HepG2 (cell line): ENCODE measurements at regions not wholly inside any gene's neighbourhood (a gene's known extent, or its start where the extent isn't known, plus 50 kb on each side); places are given as distances from the start of the nearest gene placed in this dataset.

Experiments
- ATAC-seq: fragments of 200-7000 bp; cut with Tn5 transposase; 3 replicates; pipeline ENCODE4 v1.9.1; 2020; ENCODE audit warnings: mild to moderate bottlenecking, moderate library complexity
- BruUV-seq: library from RNA; stranded (reverse); fragments of 400-500 nt; replicated peaks from 2 replicates; lab custom pipeline; 2021; lab: Mats Ljungman, UMichigan
- CTCF ChIA-PET: fragments of 300-600 bp; formaldehyde crosslinking; extraction: SDS; loops from one replicate; lab custom pipeline; 2021; ENCODE audit warnings: low total read pairs, inconsistent platforms, low intra/inter-chr PET ratio; lab: Yijun Ruan, JAX
- POLR2A ChIA-PET: fragments of 350-600 bp; sonication (Branson Sonifier 250); formaldehyde crosslinking; loops from one replicate; lab custom pipeline; 2020; ENCODE audit warnings: antibody characterized with exemption, inconsistent platforms; lab: Yijun Ruan, JAX
- DNase-seq: peaks from one replicate; pipeline ENCODE4 v3.0.0-alpha.2; 2015; ENCODE audit warnings: low spot score
- FAIRE-seq: peaks from 3 replicates; lab custom pipeline; 2011; peaks lifted over from hg19 to GRCh38; lab: Jason Lieb, UNC
- H2AFZ ChIP-seq: one replicate; pipeline ENCODE4 v1.6.1; 2011; ENCODE audit warnings: low read length, inconsistent platforms
- H3K27ac ChIP-seq: fragments of 300-600 bp; 3 replicates; pipeline ENCODE4 v1.8.0; 2011; ENCODE audit warnings: mixed run types, mild to moderate bottlenecking, mixed read lengths, low read length, inconsistent platforms; ENCODE audit not compliant: insufficient read depth; ENCODE audit errors: extremely low read length
- H3K27me3 ChIP-seq, 2 experiments: fragments of 200-600 bp in 1 of 2; 2 replicates in 1 of 2; 3 replicates in 1 of 2; pipeline versions ENCODE4 v1.6.0 to v1.8.0; 2011; ENCODE audit warnings: low read length in 2 of 2, mild to moderate bottlenecking in 2 of 2, moderate library complexity in 2 of 2, inconsistent platforms in 1 of 2; ENCODE audit not compliant: insufficient read depth in 2 of 2, control insufficient read depth in 1 of 2
- H3K36me3 ChIP-seq, 2 experiments: fragments of 200-600 bp in 1 of 2; replicated peaks in 1 of 2; 2 replicates in 1 of 2; 3 replicates in 1 of 2; pipeline versions ENCODE4 v1.5.1 to v1.8.0; 2011; ENCODE audit warnings: low read length in 2 of 2, inconsistent platforms in 1 of 2; ENCODE audit not compliant: insufficient read depth in 2 of 2, control insufficient read depth in 1 of 2
- H3K4me1 ChIP-seq: 2 replicates; pipeline ENCODE4 v1.5.1; 2012; ENCODE audit warnings: low read length, inconsistent platforms; ENCODE audit not compliant: insufficient read depth
- H3K4me2 ChIP-seq: 2 replicates; pipeline ENCODE4 v1.6.0; 2011; ENCODE audit warnings: low read depth, low read length, inconsistent platforms
- H3K4me3 ChIP-seq, 3 experiments: fragments of 200-600 bp in 1 of 3; sonication (generic), shearing (Covaris generic) in 1 of 3; replicated peaks in 1 of 3; 2 replicates each; pipeline ENCODE4 v1.5.1; 2011 to 2016; ENCODE audit warnings: low read length in 3 of 3, inconsistent platforms in 2 of 3, low read depth in 2 of 3, mild to moderate bottlenecking in 2 of 3, control low read depth in 1 of 3, mixed read lengths in 1 of 3; ENCODE audit not compliant: insufficient read depth in 1 of 3
- H3K79me2 ChIP-seq: one replicate; pipeline ENCODE4 v1.6.1; 2011; ENCODE audit warnings: low read length, inconsistent platforms; ENCODE audit not compliant: insufficient read depth
- H3K9ac ChIP-seq: 2 replicates; pipeline ENCODE4 v1.6.0; 2011; ENCODE audit warnings: mild to moderate bottlenecking, low read depth, low read length, inconsistent platforms; ENCODE audit not compliant: insufficient read depth
- H3K9me3 ChIP-seq: 2 replicates; pipeline ENCODE4 v1.5.1; 2012; ENCODE audit warnings: mild to moderate bottlenecking, low read length
- H4K20me1 ChIP-seq: 2 replicates; pipeline ENCODE4 v1.6.0; 2011; ENCODE audit warnings: inconsistent platforms, mild to moderate bottlenecking, low read length, moderate library complexity; ENCODE audit not compliant: insufficient read depth
- ATF7 ChIP-seq, 2 experiments: fragments of 450-650 bp in 1 of 2; sonication (generic) in 1 of 2; formaldehyde crosslinking in 1 of 2; IDR thresholded peaks; 2 replicates each; pipeline versions ENCODE4 v1.4.0 to v1.6.1; 2016 to 2020; ENCODE audit warnings: antibody characterized with exemption in 1 of 2, mild to moderate bottlenecking in 1 of 2, missing genetic modification reagents in 1 of 2
- CREB1 ChIP-seq, 2 experiments: fragments of 450-650 bp in 1 of 2; IDR thresholded peaks; 2 replicates each; pipeline ENCODE4 v1.6.1; 2016 to 2017; ENCODE audit warnings: control low read depth in 1 of 2, mild to moderate bottlenecking in 1 of 2, missing compliant biosample characterization in 1 of 2, missing genetic modification characterization in 1 of 2
- HDAC1 ChIP-seq: sonication (generic); formaldehyde crosslinking; IDR thresholded peaks from 2 replicates; pipeline ENCODE4 v1.5.1; 2020; ENCODE audit warnings: mild to moderate bottlenecking, missing genetic modification reagents
- REXO4 ChIP-seq: sonication (generic); formaldehyde crosslinking; IDR thresholded peaks from 2 replicates; pipeline ENCODE4 v1.8.0; 2022; ENCODE audit warnings: missing genetic modification reagents, mild to moderate bottlenecking, borderline replicate concordance
- SCMH1 ChIP-seq: sonication (generic); formaldehyde crosslinking; IDR thresholded peaks from 2 replicates; pipeline ENCODE4 v1.9.0; 2021; ENCODE audit warnings: missing genetic modification reagents, mild to moderate bottlenecking, borderline replicate concordance
- ZBTB7B ChIP-seq: sonication (generic); formaldehyde crosslinking; IDR thresholded peaks from 2 replicates; pipeline ENCODE4 v1.4.0; 2020; ENCODE audit warnings: missing genetic modification reagents
- ZNF333 ChIP-seq: sonication (generic); formaldehyde crosslinking; IDR thresholded peaks from 2 replicates; pipeline ENCODE4 v1.4.0; 2020; ENCODE audit warnings: mild to moderate bottlenecking, missing genetic modification reagents, borderline replicate concordance
- WGBS: methylation state at CpG from one replicate; pipeline ENCODE4 v1.1.6; 2017; ENCODE audit warnings: low lambda C conversion rate; 5-methylcytosine and 5-hydroxymethylcytosine counted together
- in situ Hi-C: cut with HindIII; loops from 2 replicates; pipeline ENCODE4 v1.10.0; 2017; ENCODE audit warnings: low pct_unique_long_range_greater_than_20kb; ENCODE audit not compliant: extremely low pct_ligation_motif_present
- intact Hi-C: fragments of 100-400 bp; cut with micrococcal nuclease; formaldehyde crosslinking; loops from one replicate; pipeline ENCODE4 v1.10.0; 2022; ENCODE audit not compliant: unreplicated experiment

DNA sequence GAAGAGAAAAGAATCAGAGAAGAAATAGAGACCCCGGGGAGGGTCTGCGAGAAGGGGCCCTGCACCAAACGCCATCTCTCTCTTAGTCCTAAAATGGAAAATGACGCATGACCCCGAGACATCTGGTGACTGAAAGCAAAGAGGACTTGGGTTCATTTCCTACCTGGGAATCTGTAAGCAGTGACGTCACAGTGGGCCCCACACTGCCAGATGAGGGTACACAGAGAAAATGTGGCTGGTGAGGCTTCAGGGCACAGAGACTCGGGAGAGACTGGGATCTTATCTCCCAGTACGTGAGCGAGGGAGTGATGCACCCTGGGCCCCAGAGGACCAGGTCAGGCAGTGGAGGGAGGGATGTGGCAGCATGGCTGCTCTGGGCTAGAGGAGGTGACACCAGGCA lies 288.1 kb upstream of the SFSWAP start:
- H3K9ac ChIP-seq: no peak overlapping the region
- POLR2A ChIA-PET: no interaction called here

DNA sequence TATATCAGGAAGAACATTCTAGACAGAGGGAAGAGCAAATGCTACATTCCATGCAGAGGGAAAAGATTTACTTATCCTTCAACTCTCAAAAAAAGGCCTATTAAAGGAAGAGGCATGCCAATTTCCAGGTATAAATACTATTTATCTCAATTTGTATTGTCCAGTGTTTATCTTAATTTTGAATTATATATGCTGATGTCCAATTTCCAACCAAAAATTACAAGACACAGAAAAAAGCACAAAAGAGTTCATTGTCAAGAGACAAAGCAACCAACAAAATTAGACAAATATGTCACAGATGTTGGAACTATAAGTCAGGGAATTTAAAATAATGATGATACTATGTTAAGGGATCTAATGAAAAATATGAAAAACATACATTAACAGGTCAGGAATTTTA lies 286.6 kb upstream of the SFSWAP start:
- no peak for FAIRE-seq
- no peak overlapping the region for H2AFZ ChIP-seq
- no peaks in the 10 kb centered on the region for H3K9me3 ChIP-seq
- no peak overlapping the region for H3K9ac ChIP-seq
- no peak overlapping the region for H3K4me2 ChIP-seq
- H3K27me3 ChIP-seq: peaks cover 1 to 19% of the 10 kb centered on the region in 2 experiments; a peak in 2 of 5 replicates
- H3K27ac ChIP-seq: no peak overlapping the region
- POLR2A ChIA-PET: no interaction called here
- TF ChIP-seq ZBTB7B (CRISPR knock-in tag) (no peak), SCMH1 (CRISPR knock-in tag) (no peak), REXO4 (no peak), HDAC1 (CRISPR knock-in tag) (no peak)
- TF ChIP-seq, all 625 proteins: peak for 0
- in situ Hi-C loops: no loop called here
- no peaks in the 10 kb centered on the region for H3K79me2 ChIP-seq
- CTCF ChIA-PET: no interaction called here
- no peak overlapping the region for H3K4me3 ChIP-seq
- ATAC-seq (no peak), DNase-seq (no peak)
- H4K20me1 ChIP-seq: no peaks in the 10 kb centered on the region
- no peaks in the 10 kb centered on the region for H3K4me1 ChIP-seq
- intact Hi-C loops: no loop called here
- BruUV-seq: no TSS peak
- H3K36me3 ChIP-seq: no peaks in the 10 kb centered on the region

More for the DNA sequence above, 288.1 kb upstream of the SFSWAP start:
- CTCF ChIA-PET: no interaction called here
- H3K27ac ChIP-seq: no peak overlapping the region
- no peak overlapping the region for H3K4me2 ChIP-seq
- H3K4me3 ChIP-seq: no peak overlapping the region
- H3K4me1 ChIP-seq: no peaks in the 10 kb centered on the region
- H3K9me3 ChIP-seq: no peaks in the 10 kb centered on the region
- H3K27me3 ChIP-seq: peaks cover 1 to 19% of the 10 kb centered on the region in 2 experiments; a peak in 2 of 5 replicates
- no TSS peak for BruUV-seq
- in situ Hi-C loops (no loop called here), intact Hi-C loops (no loop called here)
- 19% methylated on average over 9 of the region's 9 CpGs for WGBS
- no peak for FAIRE-seq
- no peaks in the 10 kb centered on the region for H4K20me1 ChIP-seq
- no peak overlapping the region for H2AFZ ChIP-seq
- H3K36me3 ChIP-seq: no peaks in the 10 kb centered on the region
- no peaks in the 10 kb centered on the region for H3K79me2 ChIP-seq
- TF ChIP-seq CREB1 (IDR thresholded peaks at IDR 0.05) (peak; percentile 97), CREB1 (CRISPR knock-in tag; IDR thresholded peaks at IDR 0.05) (no peak), ATF7 (IDR thresholded peaks at IDR 0.05) (peak; percentile 81), ATF7 (CRISPR knock-in tag; IDR thresholded peaks at IDR 0.05) (no peak), ZNF333 (CRISPR knock-in tag) (no peak)
- TF ChIP-seq, all 625 proteins: peak for 2
- ATAC-seq (no peak), DNase-seq (no peak)
